ENCODE measurements at regions not wholly inside any gene's neighbourhood (a gene's known extent, or its start where the extent isn't known, plus 50 kb on each side); places are given as distances from the start of the nearest gene placed in this dataset.
"Not testable (repeated sequence)": the region's sequence is repeated elsewhere in the genome, so short reads cannot be mapped to it uniquely, and the experiment has no call there.

DNA sequence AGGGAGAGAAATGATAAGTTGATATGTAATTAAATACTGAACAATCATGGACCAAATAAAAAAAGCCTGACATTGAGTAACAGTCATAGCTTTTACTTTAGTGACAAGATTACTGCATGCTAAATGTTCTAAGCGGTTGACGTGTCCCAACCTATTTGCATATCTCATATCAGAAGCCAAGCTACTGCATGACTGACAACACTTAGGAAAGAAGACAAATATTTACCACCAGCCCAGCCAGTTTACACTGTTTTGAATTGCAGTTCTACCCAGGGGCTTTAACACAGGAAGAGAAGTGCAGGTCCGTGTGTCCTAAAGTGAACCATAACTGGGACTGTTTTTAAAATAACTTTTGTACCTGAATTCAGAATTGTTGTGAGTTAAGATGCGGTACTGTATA lies 219.9 kb downstream of the PRDM9 start:
- no peak overlapping the region for H3K4me3 ChIP-seq (ENCODE audit: low read length)

DNA sequence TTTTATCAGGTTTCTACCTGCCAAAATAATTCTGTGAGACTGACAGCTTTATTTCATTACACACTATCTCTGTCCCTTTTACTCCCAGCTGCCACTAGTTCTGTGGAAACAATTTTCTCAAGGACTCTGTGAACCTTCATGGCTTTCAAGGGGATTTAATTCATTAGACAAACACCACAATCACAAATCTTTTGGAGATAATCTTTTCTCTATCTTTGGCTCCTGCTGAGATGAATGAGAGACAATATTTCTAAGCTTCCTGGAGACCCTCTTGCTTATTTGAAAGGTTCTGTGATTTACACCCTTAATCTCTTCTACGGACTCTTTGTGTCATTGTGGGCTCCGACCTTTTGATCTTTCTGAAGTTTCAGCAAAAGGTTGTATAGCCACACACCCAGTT lies 222.6 kb downstream of the PRDM9 start:
- DNase-seq (ENCODE audit: low read depth), result no peak
- no peaks in the 10 kb centered on the region for H3K9me3 ChIP-seq (ENCODE audit: control insufficient read depth, low read length)
- no peaks in the 10 kb centered on the region for H3K27me3 ChIP-seq (replicated peaks; ENCODE audit: control insufficient read depth, insufficient read depth, low read length)
- no peaks in the 10 kb centered on the region for H3K4me1 ChIP-seq (ENCODE audit: control insufficient read depth, insufficient read depth, low read length)
- no peaks in the 10 kb centered on the region for H3K36me3 ChIP-seq (ENCODE audit: control insufficient read depth, insufficient read depth, low read length, severe bottlenecking)
- H3K4me3 ChIP-seq (ENCODE audit: low read length), result no peak overlapping the region
- no peak overlapping the region for H3K9ac ChIP-seq (ENCODE audit: low read length)

More for the DNA sequence above, 219.9 kb downstream of the PRDM9 start:
- Histone ChIP-seq H3K9ac (ENCODE audit: low read length) (no peak overlapping the region), H3K27me3 (replicated peaks; ENCODE audit: control insufficient read depth, insufficient read depth, low read length) (no peaks in the 10 kb centered on the region), H3K36me3 (ENCODE audit: control insufficient read depth, insufficient read depth, low read length, severe bottlenecking) (no peaks in the 10 kb centered on the region), H3K9me3 (ENCODE audit: control insufficient read depth, low read length) (no peaks in the 10 kb centered on the region), H3K4me1 (ENCODE audit: control insufficient read depth, insufficient read depth, low read length) (no peaks in the 10 kb centered on the region)
- no peak for DNase-seq (ENCODE audit: low read depth)

DNA sequence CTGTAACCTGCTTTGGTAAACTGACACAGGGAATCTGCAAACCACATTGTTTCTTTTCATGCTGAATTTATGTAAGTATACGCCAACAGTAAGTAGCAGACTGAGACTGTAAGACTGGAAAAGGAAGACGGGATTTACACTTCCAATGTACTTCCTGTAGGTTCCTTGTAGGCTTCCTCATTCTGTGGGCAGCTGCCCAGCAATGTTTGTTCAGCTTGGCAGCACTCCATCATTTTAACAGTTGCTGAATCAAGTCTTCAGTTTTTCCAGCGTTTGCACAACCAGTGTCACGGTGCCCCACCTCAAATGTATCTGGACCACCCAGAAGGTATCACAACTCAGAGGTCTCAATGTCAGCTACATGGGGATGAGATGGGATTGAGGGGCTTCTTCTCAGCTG lies 232.6 kb downstream of the PRDM9 start:
- H3K9me3 ChIP-seq (ENCODE audit: control insufficient read depth, low read length), result no peaks in the 10 kb centered on the region
- H3K36me3 ChIP-seq (ENCODE audit: control insufficient read depth, insufficient read depth, low read length, severe bottlenecking), result no peaks in the 10 kb centered on the region
- H3K27me3 ChIP-seq (replicated peaks; ENCODE audit: control insufficient read depth, insufficient read depth, low read length), result no peaks in the 10 kb centered on the region
- no peaks in the 10 kb centered on the region for H3K4me1 ChIP-seq (ENCODE audit: control insufficient read depth, insufficient read depth, low read length)
- DNase-seq (ENCODE audit: low read depth), result no peak
- no peak overlapping the region for H3K9ac ChIP-seq (ENCODE audit: low read length)
- H3K4me3 ChIP-seq (ENCODE audit: low read length), result no peak overlapping the region

DNA sequence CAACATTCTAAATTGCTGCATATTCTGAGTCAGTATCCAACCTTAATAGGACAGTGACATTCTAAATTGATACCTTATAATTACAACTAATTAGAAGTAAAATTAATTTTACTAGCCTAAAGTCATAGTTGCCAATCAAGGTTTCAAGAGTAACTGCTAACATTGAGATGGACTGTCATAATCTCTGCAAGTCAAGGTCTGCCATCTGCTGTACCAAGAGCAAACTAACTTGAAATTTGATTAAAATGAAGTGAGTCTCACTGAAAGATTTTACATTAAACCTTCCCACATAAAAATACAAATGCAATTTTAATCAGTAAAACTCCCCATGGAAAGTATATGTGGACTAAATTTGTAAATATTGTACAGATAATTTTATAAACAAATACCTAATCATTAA lies 235.3 kb downstream of the PRDM9 start:
- Histone ChIP-seq H3K4me3 (ENCODE audit: low read length) (no peak overlapping the region), H3K4me1 (ENCODE audit: control insufficient read depth, insufficient read depth, low read length) (no peaks in the 10 kb centered on the region), H3K27me3 (replicated peaks; ENCODE audit: control insufficient read depth, insufficient read depth, low read length) (no peaks in the 10 kb centered on the region), H3K9ac (ENCODE audit: low read length) (no peak overlapping the region), H3K36me3 (ENCODE audit: control insufficient read depth, insufficient read depth, low read length, severe bottlenecking) (no peaks in the 10 kb centered on the region), H3K9me3 (ENCODE audit: control insufficient read depth, low read length) (no peaks in the 10 kb centered on the region)
- no peak for DNase-seq (ENCODE audit: low read depth)

DNA sequence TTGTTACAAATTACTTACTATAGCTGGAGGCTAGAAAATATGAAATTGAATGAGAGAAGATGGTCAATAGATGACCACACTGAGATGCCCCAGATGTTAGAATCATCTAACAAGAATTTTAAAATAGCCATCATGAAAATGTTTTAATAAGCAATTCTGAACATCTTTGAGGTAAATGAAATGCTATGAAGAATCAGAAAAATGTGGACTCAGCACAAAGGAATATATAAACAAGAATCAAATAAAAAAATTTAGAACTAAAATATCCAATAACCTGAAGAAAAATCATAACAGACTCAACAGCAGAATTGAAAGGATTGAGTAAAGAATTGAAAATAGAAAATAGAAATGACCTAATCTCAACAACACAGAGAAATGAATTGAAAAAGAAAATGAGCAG lies 248.5 kb downstream of the PRDM9 start:
- Histone ChIP-seq H3K4me3 (ENCODE audit: low read length) (no peak overlapping the region), H3K4me1 (ENCODE audit: control insufficient read depth, insufficient read depth, low read length) (no peaks in the 10 kb centered on the region), H3K9ac (ENCODE audit: low read length) (no peak overlapping the region), H3K27me3 (replicated peaks; ENCODE audit: control insufficient read depth, insufficient read depth, low read length) (no peaks in the 10 kb centered on the region), H3K9me3 (ENCODE audit: control insufficient read depth, low read length) (peaks cover 3% of the 10 kb centered on the region), H3K36me3 (ENCODE audit: control insufficient read depth, insufficient read depth, low read length, severe bottlenecking) (no peaks in the 10 kb centered on the region)
- no peak for DNase-seq (ENCODE audit: low read depth)

DNA sequence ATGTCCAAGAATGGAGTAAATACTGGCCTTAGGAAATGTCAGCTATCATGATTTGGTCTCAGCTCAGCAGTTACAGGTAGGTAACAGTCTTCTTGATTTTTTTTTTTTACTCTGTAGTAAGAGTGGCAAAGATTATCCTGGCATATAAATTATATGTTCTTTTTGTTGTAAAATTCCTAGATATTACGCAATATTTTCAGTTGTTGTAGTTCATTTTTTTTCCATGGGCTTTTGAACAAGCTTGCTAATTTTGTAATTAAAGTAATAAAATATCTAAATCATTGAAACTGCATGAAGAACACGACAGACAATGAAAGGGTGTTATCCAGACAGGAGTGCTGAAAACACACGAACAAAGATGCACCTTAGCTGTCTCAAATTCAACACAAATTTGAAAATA lies 249.4 kb downstream of the PRDM9 start:
- Histone ChIP-seq H3K27me3 (replicated peaks; ENCODE audit: control insufficient read depth, insufficient read depth, low read length) (no peaks in the 10 kb centered on the region), H3K9me3 (ENCODE audit: control insufficient read depth, low read length) (peaks cover 3% of the 10 kb centered on the region), H3K9ac (ENCODE audit: low read length) (no peak overlapping the region), H3K4me1 (ENCODE audit: control insufficient read depth, insufficient read depth, low read length) (no peaks in the 10 kb centered on the region), H3K36me3 (ENCODE audit: control insufficient read depth, insufficient read depth, low read length, severe bottlenecking) (no peaks in the 10 kb centered on the region), H3K4me3 (ENCODE audit: low read length) (no peak overlapping the region)
- DNase-seq (ENCODE audit: low read depth), result no peak

DNA sequence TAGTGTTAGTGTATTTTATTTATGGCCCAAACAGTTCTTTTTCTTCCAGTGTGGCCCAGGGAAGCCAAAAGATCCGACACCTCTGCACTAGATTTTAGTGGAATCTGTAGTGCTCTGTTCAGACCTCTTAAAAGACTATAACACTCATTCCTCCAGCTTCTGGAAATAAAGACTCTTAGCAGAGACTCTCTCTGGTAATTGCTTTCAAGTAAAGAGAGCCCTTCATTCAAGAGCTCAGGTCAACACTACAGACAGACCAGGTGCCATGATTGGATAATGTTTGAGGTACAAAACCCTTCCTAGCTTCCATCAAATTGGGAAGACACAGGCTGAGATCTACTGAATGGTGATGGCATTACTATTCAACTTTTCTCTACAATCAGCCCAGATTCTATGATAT lies 255.8 kb downstream of the PRDM9 start:
- Histone ChIP-seq H3K4me3 (ENCODE audit: low read length) (no peak overlapping the region), H3K9me3 (ENCODE audit: control insufficient read depth, low read length) (peaks cover 3% of the 10 kb centered on the region), H3K36me3 (ENCODE audit: control insufficient read depth, insufficient read depth, low read length, severe bottlenecking) (no peaks in the 10 kb centered on the region), H3K4me1 (ENCODE audit: control insufficient read depth, insufficient read depth, low read length) (no peaks in the 10 kb centered on the region), H3K27me3 (replicated peaks; ENCODE audit: control insufficient read depth, insufficient read depth, low read length) (no peaks in the 10 kb centered on the region), H3K9ac (ENCODE audit: low read length) (no peak overlapping the region)
- DNase-seq (ENCODE audit: low read depth), result no peak

DNA sequence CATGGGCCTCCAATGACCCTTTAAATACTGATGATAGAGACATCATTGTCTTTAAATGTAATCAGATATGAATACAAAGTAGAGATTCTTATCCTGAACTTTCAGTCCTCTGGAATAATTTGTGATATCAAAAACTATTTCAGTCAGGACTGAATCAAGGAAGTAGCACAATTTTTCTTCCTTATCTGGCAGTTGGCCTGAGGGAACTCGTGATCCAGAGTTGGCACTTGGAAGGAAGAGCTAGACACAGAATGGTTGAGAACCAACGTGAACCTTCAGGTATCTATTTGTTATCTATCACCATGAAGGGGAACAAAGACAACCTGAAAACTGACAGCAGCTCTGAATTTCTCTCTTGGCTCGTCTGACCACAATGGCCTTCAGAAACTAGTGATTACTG lies 269.3 kb downstream of the PRDM9 start:
- H3K4me3 ChIP-seq (ENCODE audit: low read length), result no peak overlapping the region
- no peaks in the 10 kb centered on the region for H3K36me3 ChIP-seq (ENCODE audit: control insufficient read depth, insufficient read depth, low read length, severe bottlenecking)
- no peaks in the 10 kb centered on the region for H3K27me3 ChIP-seq (replicated peaks; ENCODE audit: control insufficient read depth, insufficient read depth, low read length)
- no peak for DNase-seq (ENCODE audit: low read depth)
- no peaks in the 10 kb centered on the region for H3K9me3 ChIP-seq (ENCODE audit: control insufficient read depth, low read length)
- H3K4me1 ChIP-seq (ENCODE audit: control insufficient read depth, insufficient read depth, low read length), result no peaks in the 10 kb centered on the region
- no peak overlapping the region for H3K9ac ChIP-seq (ENCODE audit: low read length)

DNA sequence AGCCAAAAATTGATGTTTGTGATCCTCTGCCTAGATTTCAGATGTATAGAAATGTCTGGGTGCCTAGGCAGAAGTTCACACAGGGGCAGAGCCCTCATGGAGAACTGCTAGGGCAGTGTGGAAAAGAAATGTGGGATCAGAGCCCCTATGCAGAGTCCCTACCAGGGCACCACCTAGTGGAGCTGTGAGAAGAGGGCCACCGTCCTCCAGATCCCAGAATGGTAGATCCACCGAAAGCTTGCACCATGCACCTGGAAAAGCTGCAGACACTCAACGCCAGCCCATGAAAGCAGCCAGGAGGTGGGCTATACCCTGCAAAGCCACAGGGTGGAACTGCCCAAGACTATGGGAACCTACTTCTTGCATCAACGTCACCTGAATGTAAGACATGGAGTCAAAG lies 292.9 kb downstream of the PRDM9 start:
- not testable (repeated sequence) for DNase-seq (ENCODE audit: low read depth)

DNA sequence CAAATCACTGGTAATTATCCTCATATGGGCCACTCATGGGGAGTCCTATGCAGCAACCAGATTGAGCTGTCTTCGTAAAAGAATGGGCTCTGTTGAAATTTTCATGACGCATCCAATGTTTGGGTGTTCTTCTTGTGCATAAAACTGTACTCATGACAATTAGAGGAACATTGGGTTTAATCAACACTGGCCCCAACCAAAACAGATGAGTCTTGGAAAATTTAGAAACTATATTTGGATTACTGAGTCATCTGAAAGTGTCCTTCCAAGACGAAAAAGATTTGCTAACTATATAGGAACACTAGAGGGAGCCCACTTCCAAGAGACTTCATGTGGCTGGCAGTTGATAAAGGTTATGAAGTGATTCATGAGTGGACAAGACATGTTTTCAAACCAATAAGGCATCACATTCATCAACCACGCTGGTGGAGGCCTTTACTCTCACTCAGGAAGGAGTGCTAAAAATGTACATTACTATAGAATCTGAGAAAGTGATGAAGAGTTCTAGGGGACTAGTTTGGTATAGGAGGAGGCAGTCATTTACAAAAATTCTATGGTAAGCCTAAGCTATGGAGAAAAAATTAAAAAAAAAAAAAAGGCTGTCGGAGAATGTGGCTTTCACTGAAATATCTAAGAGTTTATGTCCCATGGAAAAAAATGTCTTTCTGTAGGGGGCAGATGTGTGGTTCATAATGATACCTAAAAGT lies 313.5 kb downstream of the PRDM9 start:
- no peaks in the 10 kb centered on the region for H3K9me3 ChIP-seq (ENCODE audit: control insufficient read depth, low read length)
- no peaks in the 10 kb centered on the region for H3K36me3 ChIP-seq (ENCODE audit: control insufficient read depth, insufficient read depth, low read length, severe bottlenecking)
- peak; percentile 39 for DNase-seq (ENCODE audit: low read depth)
- no peaks in the 10 kb centered on the region for H3K4me1 ChIP-seq (ENCODE audit: control insufficient read depth, insufficient read depth, low read length)
- H3K9ac ChIP-seq (ENCODE audit: low read length), result no peak overlapping the region
- H3K4me3 ChIP-seq (ENCODE audit: low read length), result no peak overlapping the region
- H3K27me3 ChIP-seq (replicated peaks; ENCODE audit: control insufficient read depth, insufficient read depth, low read length), result no peaks in the 10 kb centered on the region

More for the DNA sequence above, 292.9 kb downstream of the PRDM9 start:
- not testable (repeated sequence) for H3K9ac ChIP-seq (ENCODE audit: low read length); H3K27me3 ChIP-seq (replicated peaks; ENCODE audit: control insufficient read depth, insufficient read depth, low read length); H3K4me1 ChIP-seq (ENCODE audit: control insufficient read depth, insufficient read depth, low read length); H3K4me3 ChIP-seq (ENCODE audit: low read length); H3K9me3 ChIP-seq (ENCODE audit: control insufficient read depth, low read length); H3K36me3 ChIP-seq (ENCODE audit: control insufficient read depth, insufficient read depth, low read length, severe bottlenecking)

DNA sequence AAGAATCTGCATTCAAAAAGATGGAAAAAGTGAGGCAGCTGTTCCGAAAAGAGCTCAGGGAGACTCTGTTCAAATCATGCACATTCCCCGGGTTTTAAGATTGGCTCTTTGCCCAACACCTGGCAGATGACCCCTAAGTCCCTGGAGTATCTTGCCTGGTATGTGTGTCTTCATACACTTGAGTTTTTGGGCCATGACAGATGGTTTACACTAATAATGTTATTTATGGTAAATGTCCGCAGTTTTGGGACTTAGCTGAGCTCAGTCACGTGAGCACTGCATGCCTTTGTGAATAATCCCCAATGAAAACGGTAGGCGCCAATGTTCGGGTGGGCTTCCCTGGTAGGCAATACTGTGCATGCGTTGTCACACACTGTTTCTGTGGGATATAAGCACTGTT lies 316.1 kb downstream of the PRDM9 start:
- DNase-seq (ENCODE audit: low read depth), result no peak
- Histone ChIP-seq H3K9ac (ENCODE audit: low read length) (no peak overlapping the region), H3K4me1 (ENCODE audit: control insufficient read depth, insufficient read depth, low read length) (no peaks in the 10 kb centered on the region), H3K9me3 (ENCODE audit: control insufficient read depth, low read length) (no peaks in the 10 kb centered on the region), H3K27me3 (replicated peaks; ENCODE audit: control insufficient read depth, insufficient read depth, low read length) (no peaks in the 10 kb centered on the region), H3K36me3 (ENCODE audit: control insufficient read depth, insufficient read depth, low read length, severe bottlenecking) (no peaks in the 10 kb centered on the region), H3K4me3 (ENCODE audit: low read length) (no peak overlapping the region)

DNA sequence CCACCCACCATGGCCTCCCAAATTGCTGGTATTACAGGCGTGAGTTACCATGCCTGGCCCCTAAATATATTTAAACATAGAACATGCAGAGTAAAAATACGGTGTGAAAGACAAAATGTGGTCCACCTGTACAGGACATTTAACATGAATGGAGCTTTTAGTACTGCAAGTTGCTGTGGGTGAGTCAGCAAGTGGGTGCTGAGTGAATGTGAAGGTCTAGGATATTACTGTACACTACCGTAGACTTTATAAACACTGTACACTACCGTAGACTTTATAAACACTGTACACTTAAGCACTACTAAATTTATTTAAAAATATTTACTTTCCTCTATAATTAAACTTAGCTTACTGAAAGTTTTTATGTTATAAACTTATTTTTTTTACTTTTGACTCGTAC lies 317.8 kb downstream of the PRDM9 start:
- Histone ChIP-seq H3K27me3 (replicated peaks; ENCODE audit: control insufficient read depth, insufficient read depth, low read length) (no peaks in the 10 kb centered on the region), H3K9ac (ENCODE audit: low read length) (no peak overlapping the region), H3K9me3 (ENCODE audit: control insufficient read depth, low read length) (no peaks in the 10 kb centered on the region), H3K36me3 (ENCODE audit: control insufficient read depth, insufficient read depth, low read length, severe bottlenecking) (no peaks in the 10 kb centered on the region), H3K4me1 (ENCODE audit: control insufficient read depth, insufficient read depth, low read length) (no peaks in the 10 kb centered on the region), H3K4me3 (ENCODE audit: low read length) (no peak overlapping the region)
- no peak for DNase-seq (ENCODE audit: low read depth)

Measured in adipocyte (in vitro differentiated cells).